Adrenal gland (tissue), 9 donors: ENCODE measurements at regions not wholly inside any gene's neighbourhood (a gene's known extent, or its start where the extent isn't known, plus 50 kb on each side); places are given as distances from the start of the nearest gene placed in this dataset.

Source experiments
- DNase-seq, 7 donors: peaks; one replicate each; pipeline ENCODE4 v3.0.0-alpha.2; 2019 to 2020
- H3K27ac ChIP-seq, 5 donors: fragments of 200-600 bp; sonication (generic) in 4 of 5; 1 replicate in 3 of 5; 2 replicates in 2 of 5; pipeline versions ENCODE4 v1.5.1 to v1.8.0; 2016 to 2020; ENCODE audit warnings: mild to moderate bottlenecking in 1 of 5
- H3K27me3 ChIP-seq: fragments of 200-600 bp; 2 replicates; pipeline ENCODE4 v1.8.0; 2021
- H3K36me3 ChIP-seq, 2 donors: fragments of 200-600 bp; replicated peaks in 1 of 2; 1 replicate in 1 of 2; 2 replicates in 1 of 2; pipeline versions ENCODE4 v1.5.1 to v1.8.0; 2018 to 2022
- H3K4me1 ChIP-seq, 2 donors: fragments of 200-600 bp; replicated peaks in 1 of 2; 1 replicate in 1 of 2; 2 replicates in 1 of 2; pipeline versions ENCODE4 v1.5.1 to v1.8.0; 2018 to 2021
- H3K4me3 ChIP-seq, 4 donors: fragments of 200-600 bp; sonication (generic) in 3 of 4; one replicate each; pipeline ENCODE4 v1.5.1; 2016 to 2018
- H3K9me3 ChIP-seq, 3 donors: fragments of 200-600 bp; sonication (generic) in 1 of 3; replicated peaks in 1 of 3; 1 replicate in 2 of 3; 2 replicates in 1 of 3; pipeline versions ENCODE4 v1.5.1 to v1.8.0; 2016 to 2021
- CTCF ChIP-seq, 6 experiments: fragments of 450-650 bp in 4 of 6; fragments of 200-600 bp in 2 of 6; sonication (generic) in 1 of 6; IDR thresholded peaks; 1 replicate in 5 of 6; 2 replicates in 1 of 6; pipeline versions ENCODE4 v1.5.1 to v1.8.0; 2016 to 2021; ENCODE audit warnings: antibody characterized with exemption in 6 of 6, mild to moderate bottlenecking in 2 of 6, moderate library complexity in 1 of 6
- POLR2A ChIP-seq, 2 donors: fragments of 450-650 bp; IDR thresholded peaks; one replicate each; pipeline ENCODE4 v1.6.1; 2017; ENCODE audit warnings: antibody characterized with exemption in 2 of 2, mild to moderate bottlenecking in 2 of 2, moderate library complexity in 1 of 2
- WGBS, 4 donors: extraction: QIAGEN DNeasy Blood & Tissue Kit in 2 of 4; methylation state at CpG; one replicate each; pipeline versions ENCODE4 v1.1.5 to v1.1.7; 2013 to 2017; 5-methylcytosine and 5-hydroxymethylcytosine counted together
- intact Hi-C, 2 donors: fragments of 100-400 bp; cut with DNase I; formaldehyde crosslinking; loops; one replicate each; pipeline versions ENCODE4 v1.14.1 to v1.15.0; 2022 to 2023
- donor health status: healthy with polysubstance abuse.
- donor health status: Bipolar disorder and iron deficiency.
- donor health status: DM: yes; HTN: yes; CAD: no.
- donor health status: DM: no; HTN: no; CAD: no.
- donor health status: DM: no; HTN: no; CAD: no.

- TF ChIP-seq POLR2A (IDR thresholded peaks at IDR 0.05) (no peak), CTCF (IDR thresholded peaks at IDR 0.05) (no peak)
- Histone ChIP-seq H3K4me3 (no peak overlapping the region), H3K27me3 (peaks cover 5% of the 10 kb centered on the region), H3K36me3 (no peaks in the 10 kb centered on the region), H3K27ac (no peak overlapping the region), H3K9me3 (no peaks in the 10 kb centered on the region), H3K4me1 (no peaks in the 10 kb centered on the region)
- no peak for DNase-seq
- WGBS, 4 donors, result 74 to 100% (median 83%) methylated on average over 1 to 5 of the region's 5 CpGs
- intact Hi-C loops, result no loop called here
These were observed 195.1 kb downstream of the PWWP3B start for GRCh38 chrX:106363214-106363613.

GRCh38 chrX:106378616-106379015 is 210.5 kb downstream of the PWWP3B start:
- TF ChIP-seq POLR2A (IDR thresholded peaks at IDR 0.05) (no peak), CTCF (IDR thresholded peaks at IDR 0.05) (no peak)
- no peaks in the 10 kb centered on the region for H3K27me3 ChIP-seq
- no peak overlapping the region for H3K27ac ChIP-seq
- no peaks in the 10 kb centered on the region for H3K9me3 ChIP-seq
- no peak for DNase-seq
- intact Hi-C loops, result no loop called here
- no peaks in the 10 kb centered on the region for H3K4me1 ChIP-seq
- H3K4me3 ChIP-seq, result no peak overlapping the region
- no peaks in the 10 kb centered on the region for H3K36me3 ChIP-seq
- WGBS, 4 donors, result 40 to 91% (median 68%) methylated on average over 1 of the region's 1 CpG

GRCh38 chrX:106391284-106391911 is 220.4 kb upstream of the RADX start:
- peaks cover 5% of the 10 kb centered on the region for H3K27me3 ChIP-seq
- H3K4me3 ChIP-seq, result no peak overlapping the region
- H3K4me1 ChIP-seq, result no peaks in the 10 kb centered on the region
- 65 to 81% (median 68%) methylated on average over 4 of the region's 4 CpGs for WGBS, 4 donors
- H3K36me3 ChIP-seq, result no peaks in the 10 kb centered on the region
- DNase-seq, result no peak
- intact Hi-C loops, result no loop called here
- no peaks in the 10 kb centered on the region for H3K9me3 ChIP-seq
- TF ChIP-seq POLR2A (IDR thresholded peaks at IDR 0.05) (no peak), CTCF (IDR thresholded peaks at IDR 0.05) (no peak)
- H3K27ac ChIP-seq, result no peak overlapping the region

- no peak overlapping the region for H3K4me3 ChIP-seq
- peaks cover 10% of the 10 kb centered on the region for H3K27me3 ChIP-seq
- no peak for TF ChIP-seq POLR2A (IDR thresholded peaks at IDR 0.05)
- TF ChIP-seq CTCF (IDR thresholded peaks at IDR 0.05), result no peak
- intact Hi-C loops, result no loop called here
- no peak overlapping the region for H3K27ac ChIP-seq
- no peaks in the 10 kb centered on the region for H3K36me3 ChIP-seq
- no peaks in the 10 kb centered on the region for H3K4me1 ChIP-seq
- no peak for DNase-seq
- no peaks in the 10 kb centered on the region for H3K9me3 ChIP-seq
- WGBS, 4 donors, result 62 to 69% (median 63%) methylated on average over 1 of the region's 1 CpG; no CpG with 5 or more reads in 1 of the 4 donors
These were observed 219.4 kb upstream of the RADX start for GRCh38 chrX:106392346-106392745.
